T-cell (primary cell): ENCODE measurements at regions not wholly inside any gene's neighbourhood (a gene's known extent, or its start where the extent isn't known, plus 50 kb on each side); places are given as distances from the start of the nearest gene placed in this dataset.

Experiments
- ATAC-seq, 4 experiments: fragments of 200-7000 bp in 3 of 4; fragments of 150-1000 bp in 1 of 4; cut with Tn5 transposase; replicated peaks in 1 of 4; 1 replicate in 3 of 4; 2 replicates in 1 of 4; pipeline ENCODE4 v1.10.0; 2021; ENCODE audit warnings: moderate library complexity in 3 of 4, mild to moderate bottlenecking in 2 of 4, moderate number of reproducible peaks in 1 of 4
- CTCF ChIA-PET, 2 donors: fragments of 300-600 bp; sonication (Branson Sonifier 250); formaldehyde crosslinking; loops; one replicate each; lab custom pipeline; 2022; ENCODE audit warnings: antibody characterized with exemption in 2 of 2; lab: Charles Lee
- POLR2A ChIA-PET, 2 donors: fragments of 300-600 bp; sonication (Branson Sonifier 250); formaldehyde crosslinking; loops; one replicate each; lab custom pipeline; 2022; ENCODE audit warnings: antibody characterized with exemption in 2 of 2; lab: Charles Lee
- DNase-seq, 35 experiments: peaks; one replicate each; pipeline versions ENCODE4 v3.0.0 to v3.0.0-alpha.2; 2013 to 2023
- H3K27ac ChIP-seq: one replicate; pipeline ENCODE4 v1.5.1; 2013; ENCODE audit warnings: low read length
- H3K27me3 ChIP-seq, 2 experiments: replicated peaks in 1 of 2; 1 replicate in 1 of 2; 2 replicates in 1 of 2; pipeline versions ENCODE4 v1.6.1 to v1.7.0; 2013; ENCODE audit warnings: low read length in 1 of 2, mixed read lengths in 1 of 2; ENCODE audit not compliant: control insufficient read depth in 2 of 2, insufficient read depth in 2 of 2; ENCODE audit errors: extremely low read depth in 1 of 2
- H3K36me3 ChIP-seq, 2 donors: 1 replicate in 1 of 2; 2 replicates in 1 of 2; pipeline versions ENCODE4 v1.6.1 to v1.7.0; 2013; ENCODE audit warnings: low read length in 1 of 2; ENCODE audit not compliant: control insufficient read depth in 2 of 2, insufficient read depth in 1 of 2; ENCODE audit errors: extremely low read depth in 1 of 2
- H3K4me1 ChIP-seq, 2 experiments: 1 replicate in 1 of 2; 2 replicates in 1 of 2; pipeline versions ENCODE4 v1.6.1 to v1.7.0; 2013; ENCODE audit warnings: low read length in 2 of 2, mixed read lengths in 1 of 2; ENCODE audit not compliant: insufficient read depth in 2 of 2, control insufficient read depth in 1 of 2; ENCODE audit errors: extremely low read depth in 1 of 2
- H3K4me3 ChIP-seq, 2 donors: 1 replicate in 1 of 2; 2 replicates in 1 of 2; pipeline versions ENCODE4 v1.5.1 to v1.7.0; 2013; ENCODE audit warnings: mild to moderate bottlenecking in 2 of 2, low read length in 1 of 2, moderate library complexity in 1 of 2; ENCODE audit not compliant: control insufficient read depth in 1 of 2; ENCODE audit errors: extremely low read depth in 1 of 2
- H3K9me3 ChIP-seq: 2 replicates; pipeline ENCODE4 v1.7.0; 2013
- H3K27ac Mint-ChIP-seq, 2 donors: one replicate each; pipeline ENCODE4 v1.8.0; 2020 to 2021; ENCODE audit warnings: mild to moderate bottlenecking in 2 of 2, mixed read lengths in 2 of 2
- H3K27me3 Mint-ChIP-seq, 2 donors: one replicate each; pipeline ENCODE4 v1.8.0; 2021 to 2022; ENCODE audit warnings: mixed read lengths in 2 of 2
- H3K36me3 Mint-ChIP-seq: one replicate; pipeline ENCODE4 v1.8.0; 2021; ENCODE audit warnings: mixed read lengths
- H3K4me1 Mint-ChIP-seq, 3 donors: one replicate each; pipeline ENCODE4 v1.8.0; 2020 to 2022; ENCODE audit warnings: mixed read lengths in 3 of 3, mild to moderate bottlenecking in 1 of 3
- H3K4me3 Mint-ChIP-seq, 3 donors: one replicate each; pipeline ENCODE4 v1.8.0; 2020 to 2022; ENCODE audit warnings: mild to moderate bottlenecking in 3 of 3, mixed read lengths in 3 of 3, moderate library complexity in 3 of 3
- H3K9me3 Mint-ChIP-seq, 3 donors: one replicate each; pipeline ENCODE4 v1.8.0; 2020 to 2022; ENCODE audit warnings: mixed read lengths in 3 of 3
- WGBS: methylation state at CpG from one replicate; pipeline ENCODE4 v1.1.5; 2013; ENCODE audit warnings: missing lambda C conversion rate; ENCODE audit not compliant: insufficient coverage; 5-methylcytosine and 5-hydroxymethylcytosine counted together

DNA sequence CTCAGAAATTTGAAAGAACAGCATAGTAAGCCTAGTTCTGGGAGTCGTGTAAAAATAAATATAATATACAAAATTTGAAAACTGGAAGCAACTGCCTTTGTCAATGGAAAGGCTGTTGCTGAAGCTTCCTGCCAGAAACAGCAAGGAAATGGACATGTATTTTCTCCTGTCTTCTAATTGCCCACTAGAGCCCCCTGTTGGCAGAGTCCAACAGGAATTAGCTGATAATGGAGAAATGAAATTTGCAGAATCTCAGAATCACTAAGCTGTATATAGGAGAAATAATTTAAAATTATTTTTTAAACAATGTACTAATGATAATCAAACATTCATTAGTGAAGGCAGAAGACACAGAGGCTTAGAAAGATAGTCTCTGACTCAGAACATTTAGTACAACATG is 414.8 kb downstream of the SLC6A15 start:
- DNase-seq: no peak
- Histone ChIP-seq H3K9me3 (no peaks in the 10 kb centered on the region), H3K36me3 (no peaks in the 10 kb centered on the region), H3K4me3 (no peak overlapping the region), H3K27me3 (no peaks in the 10 kb centered on the region), H3K4me1 (no peaks in the 10 kb centered on the region), H3K27ac (no peak overlapping the region)
- H3K9me3 Mint-ChIP-seq: no peaks in the 10 kb centered on the region
- H3K27me3 Mint-ChIP-seq: no peaks in the 10 kb centered on the region
- H3K4me1 Mint-ChIP-seq: no peaks in the 10 kb centered on the region
- no CpG with 5 or more reads among the region's 1 CpG for whole genome bisulfite sequencing
- no peak for ATAC-seq
- CTCF ChIA-PET: no interaction called here
- POLR2A ChIA-PET: no interaction called here
- H3K4me3 Mint-ChIP-seq: no peak overlapping the region
- H3K36me3 Mint-ChIP-seq: no peaks in the 10 kb centered on the region
- H3K27ac Mint-ChIP-seq: no peak overlapping the region

GRCh38 chr12:84495711-84496110 is 416.9 kb downstream of the SLC6A15 start:
- no peak overlapping the region for H3K4me3 Mint-ChIP-seq
- H3K9me3 ChIP-seq: no peaks in the 10 kb centered on the region
- no CpG with 5 or more reads among the region's 2 CpGs for WGBS
- H3K36me3 Mint-ChIP-seq: no peaks in the 10 kb centered on the region
- H3K27ac ChIP-seq: no peak overlapping the region
- no peaks in the 10 kb centered on the region for H3K27me3 ChIP-seq
- ATAC-seq (no peak), DNase-seq (no peak)
- no peaks in the 10 kb centered on the region for H3K9me3 Mint-ChIP-seq
- H3K27ac Mint-ChIP-seq: no peak overlapping the region
- H3K4me3 ChIP-seq: no peak overlapping the region
- ChIA-PET POLR2A (no interaction called here), CTCF (no interaction called here)
- H3K4me1 Mint-ChIP-seq: no peaks in the 10 kb centered on the region
- H3K36me3 ChIP-seq: no peaks in the 10 kb centered on the region
- no peaks in the 10 kb centered on the region for H3K4me1 ChIP-seq
- H3K27me3 Mint-ChIP-seq: no peaks in the 10 kb centered on the region

DNA sequence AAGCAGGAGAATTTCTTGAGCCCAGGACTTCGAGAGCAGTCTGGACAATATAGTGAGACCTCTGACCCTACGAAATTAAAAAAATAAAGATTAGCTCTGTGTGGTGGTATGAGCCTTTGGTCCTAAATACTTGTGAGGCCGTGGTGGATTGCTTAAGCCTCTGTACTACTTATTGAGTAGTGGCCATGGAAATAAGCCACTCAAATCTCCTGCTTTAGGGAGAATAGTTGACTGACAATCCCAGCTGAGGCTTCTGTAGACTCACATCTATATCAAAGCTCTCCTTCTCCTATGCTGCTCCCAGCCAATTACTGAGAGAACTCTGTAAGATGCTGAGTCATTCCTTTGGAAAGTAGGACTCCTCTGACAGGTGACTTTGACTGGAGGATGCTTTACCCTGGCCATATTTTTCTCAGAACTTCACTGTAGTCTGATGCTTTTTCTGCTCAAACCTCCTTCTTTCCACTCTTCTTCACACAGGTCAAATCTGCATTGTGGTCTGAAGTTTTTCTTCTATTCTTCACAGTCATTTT is 420.2 kb downstream of the SLC6A15 start:
- POLR2A ChIA-PET: no interaction called here
- no peaks in the 10 kb centered on the region for H3K27me3 ChIP-seq
- CTCF ChIA-PET: no interaction called here
- no peak overlapping the region for H3K27ac ChIP-seq
- H3K27me3 Mint-ChIP-seq: no peaks in the 10 kb centered on the region
- 46% methylated on average over 2 of the region's 3 CpGs for WGBS
- H3K4me1 ChIP-seq: no peaks in the 10 kb centered on the region
- no peak overlapping the region for H3K27ac Mint-ChIP-seq
- H3K4me1 Mint-ChIP-seq: no peaks in the 10 kb centered on the region
- no peaks in the 10 kb centered on the region for H3K36me3 ChIP-seq
- H3K4me3 Mint-ChIP-seq: no peak overlapping the region
- H3K9me3 Mint-ChIP-seq: no peaks in the 10 kb centered on the region
- H3K9me3 ChIP-seq: no peaks in the 10 kb centered on the region
- DNase-seq (no peak), ATAC-seq (no peak)
- no peak overlapping the region for H3K4me3 ChIP-seq
- H3K36me3 Mint-ChIP-seq: no peaks in the 10 kb centered on the region

DNA sequence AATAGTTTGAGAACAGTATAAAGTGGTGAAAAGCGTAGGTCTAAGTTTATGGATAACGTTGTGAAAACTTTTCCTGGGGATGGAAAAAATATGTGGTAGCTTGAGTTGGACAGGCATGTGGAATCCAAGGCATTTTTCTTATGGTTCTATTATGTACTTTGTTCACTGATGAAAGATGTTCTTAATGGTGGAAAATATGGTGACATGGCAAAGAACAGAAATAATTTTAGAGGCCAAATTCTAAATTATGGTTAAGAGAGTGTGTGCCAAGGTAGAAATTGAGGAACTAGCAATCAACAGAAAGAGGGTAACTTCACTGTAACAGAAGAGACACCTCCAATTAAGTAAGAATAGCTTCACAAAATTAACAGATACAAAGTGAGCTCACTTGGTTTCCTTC is 427.8 kb downstream of the SLC6A15 start:
- 73% methylated on average over 2 of the region's 2 CpGs for WGBS

GRCh38 chr12:84480803-84481202 is 431.8 kb downstream of the SLC6A15 start:
- POLR2A ChIA-PET: no interaction called here
- H3K9me3 Mint-ChIP-seq: peaks cover 0 to 6% (median 2%) of the 10 kb centered on the region in 3 donors
- ATAC-seq (no peak), DNase-seq (no peak)
- H3K4me1 Mint-ChIP-seq: no peaks in the 10 kb centered on the region
- Histone ChIP-seq H3K27ac (no peak overlapping the region), H3K27me3 (no peaks in the 10 kb centered on the region), H3K36me3 (no peaks in the 10 kb centered on the region), H3K4me1 (no peaks in the 10 kb centered on the region), H3K9me3 (no peaks in the 10 kb centered on the region), H3K4me3 (no peak overlapping the region)
- no peak overlapping the region for H3K4me3 Mint-ChIP-seq
- CTCF ChIA-PET: no interaction called here
- H3K36me3 Mint-ChIP-seq: no peaks in the 10 kb centered on the region
- WGBS: no CpG with 5 or more reads among the region's 3 CpGs
- H3K27ac Mint-ChIP-seq: no peak overlapping the region
- no peaks in the 10 kb centered on the region for H3K27me3 Mint-ChIP-seq

More for the DNA sequence above, 427.8 kb downstream of the SLC6A15 start:
- ATAC-seq (no peak), DNase-seq (no peak)
- Mint-ChIP-seq H3K27me3 (no peaks in the 10 kb centered on the region), H3K4me1 (no peaks in the 10 kb centered on the region), H3K36me3 (no peaks in the 10 kb centered on the region), H3K27ac (no peak overlapping the region), H3K4me3 (no peak overlapping the region), H3K9me3 (peaks cover 0 to 4% (median 3%) of the 10 kb centered on the region in 3 donors)
- no peaks in the 10 kb centered on the region for H3K36me3 ChIP-seq
- ChIA-PET POLR2A (no interaction called here), CTCF (no interaction called here)
- no peak overlapping the region for H3K27ac ChIP-seq
- no peaks in the 10 kb centered on the region for H3K9me3 ChIP-seq
- no peaks in the 10 kb centered on the region for H3K4me1 ChIP-seq
- no peaks in the 10 kb centered on the region for H3K27me3 ChIP-seq
- H3K4me3 ChIP-seq: no peak overlapping the region

DNA sequence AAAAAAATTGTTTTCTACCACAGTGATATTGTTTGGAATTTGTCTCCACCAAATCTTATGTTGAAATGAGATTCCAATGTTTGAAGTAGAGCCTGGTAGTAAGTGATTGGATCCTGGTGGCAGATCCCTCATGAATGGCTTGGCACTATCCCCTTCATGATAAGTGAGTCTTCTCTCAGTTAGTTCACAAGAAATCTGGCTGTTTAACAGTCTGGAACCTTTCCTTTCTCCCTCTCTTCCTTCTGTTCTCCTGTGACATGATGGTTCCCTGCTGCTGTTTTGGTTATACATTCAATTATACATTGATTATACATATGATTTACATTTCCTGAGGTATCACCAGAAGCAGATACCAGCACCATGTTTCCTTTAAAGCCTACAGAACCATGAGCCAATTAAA is 442.2 kb downstream of the SLC6A15 start:
- POLR2A ChIA-PET: no interaction called here
- Mint-ChIP-seq H3K4me3 (no peak overlapping the region), H3K9me3 (peaks cover 0 to 7% (median 0%) of the 10 kb centered on the region in 3 donors), H3K36me3 (no peaks in the 10 kb centered on the region), H3K27ac (no peak overlapping the region), H3K27me3 (no peaks in the 10 kb centered on the region), H3K4me1 (no peaks in the 10 kb centered on the region)
- H3K4me1 ChIP-seq: no peaks in the 10 kb centered on the region
- H3K27me3 ChIP-seq: no peaks in the 10 kb centered on the region
- CTCF ChIA-PET: no interaction called here
- no peak for DNase-seq
- no peak overlapping the region for H3K27ac ChIP-seq
- no peak overlapping the region for H3K4me3 ChIP-seq
- no peaks in the 10 kb centered on the region for H3K36me3 ChIP-seq
- no peaks in the 10 kb centered on the region for H3K9me3 ChIP-seq
- no peak for ATAC-seq

DNA sequence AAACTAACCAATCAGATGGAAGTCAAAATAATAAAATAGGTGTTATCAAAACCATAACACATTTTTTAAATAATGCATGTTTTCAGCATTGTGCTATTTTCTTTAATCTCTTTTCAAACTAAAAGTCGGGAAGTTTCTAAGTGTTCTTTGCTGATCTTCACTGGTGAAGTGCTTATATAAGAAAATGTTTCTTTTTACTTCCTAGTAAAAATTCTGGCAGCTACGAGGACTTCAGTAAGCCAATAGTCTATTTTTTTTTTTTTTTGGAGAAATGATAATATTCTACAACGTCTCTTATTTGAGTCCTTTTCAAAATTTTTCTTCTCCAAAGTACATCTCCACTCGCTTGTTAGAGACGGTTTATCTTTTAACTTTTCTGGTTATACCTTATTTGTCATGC is 448.0 kb downstream of the SLC6A15 start:
- POLR2A ChIA-PET: no interaction called here
- Mint-ChIP-seq H3K4me1 (no peaks in the 10 kb centered on the region), H3K27ac (no peak overlapping the region), H3K4me3 (no peak overlapping the region), H3K9me3 (peaks cover 0 to 4% (median 0%) of the 10 kb centered on the region in 3 donors), H3K36me3 (no peaks in the 10 kb centered on the region), H3K27me3 (no peaks in the 10 kb centered on the region)
- H3K27ac ChIP-seq: no peak overlapping the region
- H3K9me3 ChIP-seq: no peaks in the 10 kb centered on the region
- CTCF ChIA-PET: no interaction called here
- ATAC-seq (no peak), DNase-seq (no peak)
- no peaks in the 10 kb centered on the region for H3K36me3 ChIP-seq
- WGBS: no CpG with 5 or more reads among the region's 5 CpGs
- H3K27me3 ChIP-seq: no peaks in the 10 kb centered on the region
- no peaks in the 10 kb centered on the region for H3K4me1 ChIP-seq
- H3K4me3 ChIP-seq: no peak overlapping the region
